Liver (tissue), 7 donors: ENCODE measurements at regions not wholly inside any gene's neighbourhood (a gene's known extent, or its start where the extent isn't known, plus 50 kb on each side); places are given as distances from the start of the nearest gene placed in this dataset.

Source experiments
- DNase-seq: peaks from one replicate; pipeline ENCODE4 v3.0.0-alpha.2; 2017; ENCODE audit warnings: low spot score
- H3K27ac ChIP-seq, 2 donors: one replicate each; pipeline ENCODE4 v1.7.0; 2013; ENCODE audit warnings: inconsistent platforms in 2 of 2, low read length in 2 of 2, control low read depth in 1 of 2, low read depth in 1 of 2, mild to moderate bottlenecking in 1 of 2
- H3K27me3 ChIP-seq, 4 donors: one replicate each; pipeline versions ENCODE4 v1.6.1 to v1.7.0; 2013; ENCODE audit warnings: low read length in 3 of 4, inconsistent platforms in 1 of 4, mild to moderate bottlenecking in 1 of 4, moderate library complexity in 1 of 4; ENCODE audit not compliant: control insufficient read depth in 4 of 4, insufficient read depth in 4 of 4
- H3K36me3 ChIP-seq, 4 donors: one replicate each; pipeline versions ENCODE4 v1.6.1 to v1.7.0; 2013; ENCODE audit warnings: low read length in 3 of 4, mild to moderate bottlenecking in 3 of 4, low read depth in 1 of 4, moderate library complexity in 1 of 4; ENCODE audit not compliant: control insufficient read depth in 4 of 4, insufficient read depth in 3 of 4
- H3K4me1 ChIP-seq, 4 donors: one replicate each; pipeline versions ENCODE4 v1.6.1 to v1.7.0; 2013; ENCODE audit warnings: low read length in 3 of 4, mild to moderate bottlenecking in 3 of 4, moderate library complexity in 1 of 4; ENCODE audit not compliant: control insufficient read depth in 4 of 4, insufficient read depth in 4 of 4
- H3K4me3 ChIP-seq, 3 donors: one replicate each; pipeline versions ENCODE4 v1.6.1 to v1.7.0; 2013; ENCODE audit warnings: low read length in 3 of 3, control low read depth in 1 of 3, low read depth in 1 of 3, mild to moderate bottlenecking in 1 of 3
- H3K9ac ChIP-seq, 2 donors: one replicate each; pipeline ENCODE4 v1.7.0; 2013; ENCODE audit warnings: low read length in 2 of 2, mild to moderate bottlenecking in 2 of 2, moderate library complexity in 2 of 2, control low read depth in 1 of 2, low read depth in 1 of 2
- H3K9me3 ChIP-seq, 4 donors: one replicate each; pipeline versions ENCODE4 v1.6.1 to v1.7.0; 2013; ENCODE audit warnings: low read length in 3 of 4; ENCODE audit not compliant: control insufficient read depth in 4 of 4
- ATF3 ChIP-seq: IDR thresholded peaks from 2 replicates; pipeline ENCODE4 v1.6.1; 2016; ENCODE audit warnings: antibody characterized with exemption
- EGR1 ChIP-seq, 2 donors: IDR thresholded peaks; 2 replicates each; pipeline ENCODE4 v1.6.1; 2016 to 2018; ENCODE audit warnings: antibody characterized with exemption in 2 of 2, low read depth in 2 of 2
- FOXA1 ChIP-seq: IDR thresholded peaks from 2 replicates; pipeline ENCODE4 v1.6.1; 2016; ENCODE audit warnings: antibody characterized with exemption
- HNF4A ChIP-seq, 2 donors: conservative IDR thresholded peaks; 2 replicates each; pipeline ENCODE4 v1.6.1; 2016; ENCODE audit warnings: antibody characterized with exemption in 2 of 2, mild to moderate bottlenecking in 2 of 2
- HNF4G ChIP-seq: IDR thresholded peaks from 2 replicates; pipeline ENCODE4 v1.6.1; 2016; ENCODE audit warnings: antibody characterized with exemption
- JUND ChIP-seq, 2 donors: IDR thresholded peaks; 2 replicates each; pipeline ENCODE4 v1.6.1; 2016; ENCODE audit warnings: antibody characterized with exemption in 2 of 2
- MAX ChIP-seq: IDR thresholded peaks from 2 replicates; pipeline ENCODE4 v1.6.1; 2016; ENCODE audit warnings: antibody characterized with exemption
- NR2F2 ChIP-seq: IDR thresholded peaks from 2 replicates; pipeline ENCODE4 v1.6.1; 2016; ENCODE audit warnings: antibody characterized with exemption
- RAD21 ChIP-seq, 2 donors: IDR thresholded peaks; 2 replicates each; pipeline ENCODE4 v1.6.1; 2016; ENCODE audit warnings: antibody characterized with exemption in 2 of 2, mild to moderate bottlenecking in 2 of 2
- RXRA ChIP-seq, 2 donors: IDR thresholded peaks; 2 replicates each; pipeline ENCODE4 v1.6.1; 2017 to 2018; ENCODE audit warnings: antibody characterized with exemption in 2 of 2, mild to moderate bottlenecking in 1 of 2
- TAF1 ChIP-seq: conservative IDR thresholded peaks from 2 replicates; pipeline ENCODE4 v1.6.1; 2016; ENCODE audit warnings: antibody characterized with exemption, mild to moderate bottlenecking
- YY1 ChIP-seq: IDR thresholded peaks from 2 replicates; pipeline ENCODE4 v1.6.1; 2016; ENCODE audit warnings: antibody characterized with exemption, mild to moderate bottlenecking
- ZBTB33 ChIP-seq: IDR thresholded peaks from 2 replicates; pipeline ENCODE4 v1.6.1; 2016; ENCODE audit warnings: antibody characterized with exemption
- WGBS: extraction: QIAGEN DNeasy Blood & Tissue Kit; methylation state at CpG from one replicate; pipeline ENCODE4 v1.1.7; 2013; 5-methylcytosine and 5-hydroxymethylcytosine counted together
- donor health status: healthy.
- donor health status: healthy.
- donor health status: healthy.
- donor health status: healthy.

GRCh38 chr6:15722731-15723130 lies 59.9 kb upstream of the DTNBP1 start:
- WGBS, result 90% methylated on average over 2 of the region's 2 CpGs
- H3K36me3 ChIP-seq, result no peaks in the 10 kb centered on the region
- TF ChIP-seq RXRA (IDR thresholded peaks at IDR 0.05), result no peak

GRCh38 chr6:15716889-15717288 lies 54.1 kb upstream of the DTNBP1 start:
- Histone ChIP-seq H3K9ac (no peak overlapping the region), H3K4me3 (no peak overlapping the region), H3K36me3 (no peaks in the 10 kb centered on the region), H3K27ac (no peak overlapping the region), H3K27me3 (no peaks in the 10 kb centered on the region), H3K4me1 (no peaks in the 10 kb centered on the region), H3K9me3 (peaks cover 1 to 13% (median 7%) of the 10 kb centered on the region in 4 donors)
- TF ChIP-seq JUND (IDR thresholded peaks at IDR 0.05), result no peak
- TF ChIP-seq HNF4G, result no peak
- no peak for TF ChIP-seq ZBTB33
- no peak for TF ChIP-seq ATF3
- no peak for TF ChIP-seq TAF1
- TF ChIP-seq MAX, result no peak
- TF ChIP-seq RXRA (IDR thresholded peaks at IDR 0.05), result no peak
- TF ChIP-seq YY1, result no peak
- TF ChIP-seq RAD21 (IDR thresholded peaks at IDR 0.05), result no peak
- TF ChIP-seq HNF4A (conservative IDR thresholded peaks at IDR 0.05), result no peak
- no peak for TF ChIP-seq FOXA1
- no peak for TF ChIP-seq NR2F2
- 76% methylated on average over 2 of the region's 2 CpGs for WGBS
- no peak for DNase-seq

More at GRCh38 chr6:15722731-15723130, 59.9 kb upstream of the DTNBP1 start:
- H3K9ac ChIP-seq, result no peak overlapping the region
- no peaks in the 10 kb centered on the region for H3K9me3 ChIP-seq
- no peak overlapping the region for H3K27ac ChIP-seq
- H3K4me3 ChIP-seq, result no peak overlapping the region
- DNase-seq, result no peak
- H3K4me1 ChIP-seq, result no peaks in the 10 kb centered on the region
- H3K27me3 ChIP-seq, result no peaks in the 10 kb centered on the region

- H3K4me3 ChIP-seq, result no peak overlapping the region
- no peak overlapping the region for H3K9ac ChIP-seq
- no peak overlapping the region for H3K27ac ChIP-seq
- H3K36me3 ChIP-seq, result no peaks in the 10 kb centered on the region
- no peak for DNase-seq
- no peaks in the 10 kb centered on the region for H3K27me3 ChIP-seq
- WGBS, result 94% methylated on average over 3 of the region's 3 CpGs
- no peaks in the 10 kb centered on the region for H3K4me1 ChIP-seq
- H3K9me3 ChIP-seq, result peaks cover 1 to 13% (median 7%) of the 10 kb centered on the region in 4 donors
- TF ChIP-seq EGR1 (IDR thresholded peaks at IDR 0.05; ENCODE audit: low read depth in 2 of 2), result no peak
- TF ChIP-seq NR2F2, result no peak
- TF ChIP-seq ZBTB33, result no peak
- no peak for TF ChIP-seq JUND (IDR thresholded peaks at IDR 0.05)
- TF ChIP-seq RAD21 (IDR thresholded peaks at IDR 0.05), result no peak
- TF ChIP-seq YY1, result no peak
- TF ChIP-seq ATF3, result no peak
- no peak for TF ChIP-seq RXRA (IDR thresholded peaks at IDR 0.05)
These were observed 53.0 kb upstream of the DTNBP1 start for GRCh38 chr6:15715851-15716250.
